SHP77 treated with DMSO at 0.1 percent for 48 hours (cell line): ENCODE measurements at regions not wholly inside any gene's neighbourhood (a gene's known extent, or its start where the extent isn't known, plus 50 kb on each side); places are given as distances from the start of the nearest gene placed in this dataset.
"Not testable (repeated sequence)": the region's sequence is repeated elsewhere in the genome, so short reads cannot be mapped to it uniquely, and the experiment has no call there.

Source experiments
- DNase-seq: peaks from one replicate; lab custom pipeline; 2025; lab: John Stamatoyannopoulos, UW

DNA sequence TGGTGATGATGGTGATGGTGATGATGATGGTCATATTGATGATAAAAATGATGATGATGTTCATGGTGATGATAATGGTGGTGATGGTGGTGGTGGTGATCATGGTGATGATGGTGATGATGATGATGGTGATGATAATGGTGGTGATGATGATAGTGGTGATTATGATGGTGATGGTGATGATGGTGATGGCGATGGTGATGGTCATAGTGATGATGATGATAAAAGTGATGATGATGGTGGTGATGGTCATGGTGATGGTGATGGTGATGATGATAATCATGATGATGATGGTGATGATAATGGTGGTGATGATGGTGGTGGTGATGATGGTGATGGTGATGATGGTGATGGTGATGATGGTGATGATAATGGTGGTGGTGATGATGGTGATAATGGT, 478.7 kb downstream of the TYW1 start:
- DNase-seq, result no peak

DNA sequence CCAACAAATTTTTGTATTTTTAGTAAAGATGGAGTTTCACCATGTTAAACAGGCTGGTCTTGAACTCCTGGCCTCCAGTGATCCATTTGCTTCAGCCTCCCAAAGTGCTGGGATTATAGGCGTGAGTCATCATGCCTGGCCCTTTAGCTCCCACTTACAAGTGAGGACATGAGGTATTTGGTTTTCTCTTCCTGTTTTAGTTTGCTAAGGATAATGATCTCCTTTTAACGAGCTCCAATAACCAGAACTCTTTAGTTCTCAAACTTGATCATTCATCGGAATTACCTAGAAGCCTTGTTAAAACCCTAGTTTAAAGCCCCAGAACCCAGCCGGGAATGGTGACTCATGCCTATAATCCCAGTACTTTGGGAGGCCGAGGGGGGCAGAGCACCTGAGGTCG, 481.4 kb downstream of the TYW1 start:
- no peak for DNase-seq

DNA sequence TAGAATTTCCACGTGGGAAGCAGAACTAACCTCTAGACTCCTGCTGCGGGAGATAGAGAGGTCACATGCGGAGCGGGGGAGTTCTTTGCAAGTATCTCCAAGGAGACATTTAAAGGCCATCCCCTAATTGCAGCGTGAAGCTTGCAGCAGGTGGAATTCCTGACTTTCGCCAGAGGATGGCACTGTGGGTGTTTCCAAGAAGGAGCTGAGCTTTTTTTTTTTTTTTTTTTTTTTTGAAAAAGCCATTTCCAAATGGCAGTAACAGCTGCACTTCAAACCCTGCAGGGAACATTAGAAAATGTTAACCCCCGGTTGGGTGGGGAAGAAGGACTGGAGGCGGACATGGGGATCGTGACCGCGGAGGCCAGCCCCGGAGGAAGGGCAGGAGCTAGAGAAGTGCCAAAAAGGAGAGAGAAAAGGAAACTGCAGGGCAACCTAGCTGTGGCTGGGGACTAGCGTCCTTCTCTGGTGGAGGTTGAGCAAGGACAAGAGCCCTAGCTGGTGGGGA, 487.7 kb downstream of the TYW1 start:
- DNase-seq, result peak; percentile 16

DNA sequence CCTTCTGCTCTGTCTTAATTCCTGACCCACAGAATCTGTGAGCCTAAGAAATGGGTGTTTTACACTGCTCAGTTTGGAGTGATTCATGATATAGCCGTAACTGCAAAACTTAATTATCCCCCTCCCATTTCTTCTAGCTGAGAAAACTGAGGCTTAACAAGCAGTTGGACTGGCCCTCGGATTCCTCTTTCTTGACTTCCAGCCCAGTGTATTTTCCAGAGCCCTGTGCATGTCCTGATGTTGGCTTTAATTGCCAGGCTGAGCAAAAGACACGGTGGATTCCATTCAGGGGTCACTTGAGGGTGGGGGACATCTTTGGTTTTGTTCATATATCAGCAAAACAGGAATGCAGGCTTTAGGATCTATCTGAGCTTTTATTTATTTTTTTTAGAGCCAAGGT, 489.8 kb downstream of the TYW1 start:
- DNase-seq, result no peak

DNA sequence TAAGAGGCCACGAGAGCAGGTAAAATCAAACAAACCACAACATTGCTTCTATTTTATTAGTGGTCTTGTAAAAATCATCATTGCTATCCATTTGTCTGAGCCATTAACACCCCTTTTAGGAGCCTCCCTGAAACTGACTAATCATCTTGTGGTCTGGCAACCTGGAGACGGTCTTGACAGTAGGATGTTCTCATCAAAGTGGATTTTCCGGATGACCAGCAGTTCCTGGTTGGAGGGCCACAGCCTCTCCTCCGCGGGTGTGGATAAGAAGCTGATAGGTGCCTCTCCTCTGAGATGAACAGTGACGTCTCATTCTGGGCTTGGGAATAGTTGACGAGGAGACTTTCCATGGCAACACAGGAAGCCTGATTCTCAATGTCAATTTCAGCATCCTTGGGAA, 490.7 kb downstream of the TYW1 start:
- DNase-seq, result no peak

DNA sequence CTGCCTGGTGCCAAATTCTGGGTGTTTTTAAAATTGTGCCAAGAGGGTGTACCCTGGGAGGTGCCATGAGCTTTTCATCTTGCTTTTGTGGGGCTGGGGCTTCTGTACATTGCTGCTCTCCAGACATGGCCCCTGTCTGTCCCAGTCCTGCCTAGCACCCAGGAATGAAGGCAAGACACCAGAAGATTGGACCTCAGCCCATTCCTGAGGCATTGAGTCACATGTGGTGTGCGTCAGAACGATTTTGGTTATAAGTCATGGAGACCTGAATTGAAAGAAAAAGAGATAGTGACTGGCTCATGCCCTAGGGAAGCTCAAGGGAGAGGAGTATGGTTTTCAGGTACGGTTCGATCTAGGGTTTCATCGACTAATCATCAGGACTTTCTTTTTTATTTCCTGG, 493.2 kb downstream of the TYW1 start:
- no peak for DNase-seq

DNA sequence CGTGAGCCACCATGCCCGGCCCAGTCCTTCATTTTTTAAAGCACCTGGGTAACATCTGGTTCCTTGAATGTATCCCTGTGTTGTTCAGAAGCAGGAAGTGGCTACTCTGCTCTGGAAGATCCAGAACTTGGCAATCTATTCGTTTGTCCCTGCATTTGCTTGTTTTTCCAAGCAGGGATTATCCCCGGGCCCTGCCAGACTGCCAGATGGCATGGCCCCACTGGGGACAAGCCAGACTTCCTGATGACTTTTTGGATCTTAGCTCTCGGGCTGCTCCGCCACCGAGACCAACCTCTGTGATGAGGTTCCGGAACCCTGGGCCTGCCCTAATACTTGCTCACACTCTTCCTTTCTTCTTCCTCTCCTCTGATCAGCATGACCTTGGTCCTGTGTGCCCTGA, 496.7 kb downstream of the TYW1 start:
- DNase-seq, result no peak

DNA sequence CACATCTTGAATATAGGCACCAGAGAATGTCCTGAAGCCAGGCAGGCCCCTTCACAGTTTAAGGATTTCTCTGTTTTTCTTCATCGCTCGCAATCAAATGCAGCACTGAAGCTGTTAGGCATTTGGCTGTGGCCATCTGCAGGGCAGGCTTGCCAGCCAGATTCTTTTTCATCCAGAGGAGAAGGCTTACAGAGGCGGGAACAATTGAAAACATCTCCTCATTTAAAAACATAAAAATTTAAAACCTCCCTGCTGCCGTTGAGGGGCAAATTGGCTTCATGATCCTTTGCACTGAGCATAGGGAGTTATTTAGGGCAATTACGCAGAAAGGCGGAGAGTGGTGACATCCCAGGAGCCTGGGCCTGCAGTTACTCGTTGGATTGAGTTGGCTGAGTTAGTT, 500.0 kb downstream of the TYW1 start:
- no peak for DNase-seq

DNA sequence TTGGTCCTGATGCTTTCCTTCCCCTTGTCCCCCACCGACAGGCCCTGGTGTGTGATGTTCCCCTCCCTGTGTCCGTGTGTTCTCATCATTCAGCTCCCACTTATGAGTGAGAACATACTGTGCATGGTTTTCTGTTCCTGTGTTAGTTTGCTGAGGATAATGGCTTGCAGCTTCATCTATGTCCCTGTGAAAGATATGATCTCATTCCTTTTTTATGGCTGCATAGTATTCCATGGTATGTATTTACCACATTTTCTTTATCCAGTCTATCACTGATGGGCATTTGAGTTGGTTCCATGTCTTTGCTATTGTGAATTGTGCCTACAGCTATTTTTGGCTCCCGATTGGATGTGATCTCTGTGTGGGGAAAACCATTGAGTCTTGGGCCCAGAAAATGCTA, 501.3 kb downstream of the TYW1 start:
- DNase-seq, result not testable (repeated sequence)

DNA sequence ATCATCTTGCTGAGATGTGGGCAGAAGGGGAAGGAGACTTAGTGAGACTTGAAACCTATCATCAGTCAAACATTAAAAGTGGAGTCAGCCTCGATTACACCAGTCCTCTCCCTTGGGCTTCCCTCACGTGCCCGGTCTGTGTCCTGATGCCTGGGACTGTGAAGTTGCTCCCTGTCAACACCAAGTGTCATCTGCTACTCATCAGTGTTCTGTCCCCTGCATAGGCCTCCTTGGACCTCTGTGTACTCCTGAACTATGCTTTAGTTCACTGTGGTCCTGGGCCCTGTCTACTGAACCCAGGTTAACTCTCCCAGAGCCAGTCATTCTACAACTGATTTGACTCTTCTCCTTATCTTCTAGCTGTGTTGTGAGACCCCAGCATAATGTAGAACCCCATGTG, 506.3 kb downstream of the TYW1 start:
- no peak for DNase-seq

DNA sequence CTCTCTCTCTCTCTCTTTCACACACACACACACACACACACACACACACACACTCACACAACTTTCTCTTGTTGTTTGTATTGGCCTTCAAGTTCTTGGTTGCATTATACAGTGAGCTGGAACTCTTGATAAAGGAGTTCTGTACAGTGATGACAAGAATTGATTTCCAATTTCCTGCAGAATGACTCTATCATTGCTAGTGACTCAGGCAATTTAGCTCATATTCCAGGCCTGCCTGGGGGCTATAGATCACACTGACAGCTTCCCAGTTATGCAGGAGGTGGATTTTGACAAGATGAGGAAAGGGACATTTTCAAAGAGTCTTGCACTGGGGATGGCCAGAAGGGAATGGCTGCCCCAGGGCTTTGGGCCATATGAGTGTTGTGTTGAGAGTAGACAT, 508.8 kb downstream of the TYW1 start:
- DNase-seq, result no peak

DNA sequence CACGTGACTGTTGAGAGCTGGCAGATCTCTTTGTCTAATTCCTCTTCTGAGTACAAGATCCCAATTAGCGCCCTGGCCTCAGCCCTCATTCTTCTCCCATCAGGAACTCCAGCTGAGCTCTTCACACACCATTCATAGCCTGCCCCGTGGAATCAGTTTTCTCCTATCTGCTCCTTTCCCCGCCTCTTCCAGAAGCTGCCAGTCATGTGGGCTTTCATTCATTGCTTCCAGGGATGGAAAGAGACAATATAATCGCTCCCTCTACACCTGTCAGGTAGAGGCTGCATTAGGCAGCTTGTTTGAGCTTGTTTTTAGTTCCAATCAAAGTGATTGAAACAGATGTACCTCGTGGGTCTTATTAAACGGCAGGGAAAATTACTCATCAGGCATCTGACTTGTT, 515.8 kb downstream of the TYW1 start:
- no peak for DNase-seq

DNA sequence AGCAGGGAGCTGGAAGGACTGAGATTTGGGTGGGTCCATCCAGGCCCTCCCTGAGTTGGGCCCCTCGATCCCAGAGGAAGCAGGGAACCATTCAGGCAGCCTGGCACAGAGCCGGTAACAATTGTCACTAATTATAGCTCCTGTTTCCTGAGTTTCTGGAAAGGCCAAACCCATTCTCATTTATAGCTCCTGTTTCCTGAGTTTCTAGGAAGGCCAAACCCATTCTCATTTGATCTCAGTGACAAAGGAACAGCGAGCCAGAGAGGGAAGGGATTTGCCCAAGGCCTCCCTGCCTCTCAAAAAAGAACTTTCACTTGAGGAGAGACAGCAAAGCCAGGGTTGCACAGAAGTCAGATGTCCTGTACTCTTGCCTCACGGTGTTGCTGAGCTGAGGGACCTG, 521.9 kb downstream of the TYW1 start:
- DNase-seq, result no peak

DNA sequence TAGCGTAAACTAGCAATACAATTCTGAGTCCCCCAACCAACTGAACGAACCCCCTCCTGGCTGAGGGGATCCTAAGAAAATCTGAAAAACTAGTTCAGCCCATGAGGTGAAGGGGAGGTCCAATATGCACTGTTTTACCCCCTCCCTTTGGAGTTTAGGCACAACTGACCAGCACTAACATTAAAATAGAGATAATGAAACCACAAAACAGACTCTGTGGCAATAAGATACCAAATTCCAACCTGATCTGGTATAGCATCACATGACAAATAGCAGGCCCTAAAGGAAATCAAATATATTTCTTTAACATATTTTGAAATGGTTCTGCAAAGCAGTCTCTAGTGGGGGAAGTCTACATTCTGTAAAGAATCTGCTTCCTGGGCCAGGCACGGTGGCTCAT, 522.5 kb downstream of the TYW1 start:
- DNase-seq, result no peak

DNA sequence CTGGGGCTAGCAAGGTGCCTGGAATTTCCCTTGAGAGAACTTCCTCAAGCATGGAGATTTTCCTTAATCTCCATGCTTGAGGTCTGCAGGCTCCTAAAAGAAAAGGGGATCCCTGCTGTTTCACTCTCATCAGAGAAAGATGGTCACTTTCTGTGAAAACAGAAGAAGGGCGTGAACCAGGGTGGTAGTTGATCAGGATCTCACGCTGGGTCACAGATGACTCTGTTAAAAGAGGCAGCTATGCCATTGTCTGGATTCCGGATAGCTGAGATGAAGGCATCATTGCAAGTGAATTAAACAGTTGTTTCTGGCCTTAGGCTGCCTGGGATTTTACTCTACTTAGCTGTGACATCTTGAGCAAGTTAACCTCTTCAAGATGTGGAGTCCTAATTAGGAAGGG, 525.9 kb downstream of the TYW1 start:
- DNase-seq, result no peak

DNA sequence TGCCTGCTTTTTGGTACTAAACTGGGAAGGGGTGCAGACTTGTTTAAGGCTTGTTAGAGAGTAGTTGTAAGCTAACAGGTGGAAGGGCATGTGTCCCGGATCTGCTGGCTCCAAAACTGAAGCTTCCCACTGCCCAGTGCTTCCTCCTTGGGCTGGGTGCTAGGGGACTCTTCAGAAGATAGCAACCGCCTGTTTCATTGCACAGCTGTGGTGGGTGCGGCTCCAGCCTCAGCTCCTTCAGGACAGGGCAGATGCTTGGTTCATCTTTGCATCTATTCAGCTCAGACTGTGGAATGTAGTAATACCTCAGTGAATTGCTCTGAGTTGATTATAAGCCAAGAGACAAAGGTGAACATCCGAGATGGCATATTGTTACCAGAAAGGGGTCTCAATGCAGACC, 527.1 kb downstream of the TYW1 start:
- no peak for DNase-seq

DNA sequence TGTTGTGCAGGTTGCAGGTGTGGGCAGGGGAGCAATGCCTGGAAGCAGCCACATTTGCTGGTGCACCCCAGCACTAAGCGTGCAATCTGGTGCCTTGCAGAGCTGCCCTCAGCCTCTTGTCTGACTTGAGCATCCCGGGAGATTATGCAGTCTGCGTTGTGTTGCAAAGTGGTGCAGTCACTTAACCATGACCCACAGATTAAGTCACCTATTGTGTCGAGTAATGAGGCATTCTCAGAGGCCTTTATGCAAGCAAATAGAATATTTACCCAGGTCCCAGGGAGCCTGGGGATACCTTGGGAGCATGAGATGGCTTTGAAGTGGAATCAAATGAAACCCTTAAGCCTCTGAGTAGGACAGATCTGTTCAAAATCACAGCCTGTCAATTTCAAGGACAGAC, 529.0 kb downstream of the TYW1 start:
- no peak for DNase-seq

DNA sequence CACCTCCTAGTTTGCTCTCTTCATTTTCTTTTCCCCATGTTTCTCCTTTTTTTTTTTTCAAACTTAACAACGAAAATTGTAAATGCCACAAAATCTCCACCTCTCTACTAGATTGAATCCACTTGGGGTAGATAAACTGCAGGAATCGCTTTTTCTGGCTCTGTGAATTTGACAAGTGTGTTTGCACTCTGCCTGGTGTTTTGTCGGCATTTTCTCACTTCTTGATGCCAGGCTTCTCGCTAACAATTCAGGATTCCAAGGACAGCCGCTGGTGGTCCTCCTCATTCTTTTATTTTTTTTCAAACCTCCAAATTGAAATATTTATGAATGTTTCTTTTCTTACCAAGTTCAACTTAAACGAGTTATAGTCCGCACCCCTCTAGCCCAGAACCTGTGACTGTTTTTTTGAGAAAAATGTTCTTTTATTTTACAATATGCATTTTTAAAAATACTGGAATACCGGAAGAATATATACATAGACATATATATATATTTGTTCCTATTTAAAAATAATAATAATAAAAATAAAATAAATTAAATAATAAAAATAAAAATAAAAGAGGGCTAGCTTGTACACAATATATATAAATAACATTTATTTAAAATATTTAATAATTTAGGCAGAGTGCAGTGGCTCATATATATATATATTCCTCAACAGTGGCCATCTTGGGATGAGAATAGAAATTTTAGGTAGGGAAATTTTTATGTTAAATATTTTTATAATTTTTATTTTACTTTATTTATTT, 538.8 kb downstream of the TYW1 start:
- no peak for DNase-seq

DNA sequence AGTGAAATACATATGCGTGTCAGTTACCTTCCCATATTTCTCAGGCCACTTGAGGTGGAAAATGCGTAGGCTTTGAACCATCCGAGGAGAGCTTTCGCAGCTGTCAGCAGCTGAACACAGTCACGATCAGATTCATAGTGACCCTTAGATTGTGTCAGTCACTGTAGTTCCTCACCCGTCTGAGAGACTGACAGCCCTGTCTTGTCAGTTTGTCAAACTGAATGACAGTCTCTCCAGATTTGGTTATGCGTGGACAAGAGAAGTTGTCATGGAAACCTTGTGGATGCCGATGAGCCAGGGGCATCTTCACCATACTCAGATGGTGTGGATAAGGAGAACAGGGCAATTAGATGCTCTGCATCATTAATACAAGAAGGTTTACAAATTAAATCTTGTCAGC, 546.3 kb downstream of the TYW1 start:
- DNase-seq, result no peak

DNA sequence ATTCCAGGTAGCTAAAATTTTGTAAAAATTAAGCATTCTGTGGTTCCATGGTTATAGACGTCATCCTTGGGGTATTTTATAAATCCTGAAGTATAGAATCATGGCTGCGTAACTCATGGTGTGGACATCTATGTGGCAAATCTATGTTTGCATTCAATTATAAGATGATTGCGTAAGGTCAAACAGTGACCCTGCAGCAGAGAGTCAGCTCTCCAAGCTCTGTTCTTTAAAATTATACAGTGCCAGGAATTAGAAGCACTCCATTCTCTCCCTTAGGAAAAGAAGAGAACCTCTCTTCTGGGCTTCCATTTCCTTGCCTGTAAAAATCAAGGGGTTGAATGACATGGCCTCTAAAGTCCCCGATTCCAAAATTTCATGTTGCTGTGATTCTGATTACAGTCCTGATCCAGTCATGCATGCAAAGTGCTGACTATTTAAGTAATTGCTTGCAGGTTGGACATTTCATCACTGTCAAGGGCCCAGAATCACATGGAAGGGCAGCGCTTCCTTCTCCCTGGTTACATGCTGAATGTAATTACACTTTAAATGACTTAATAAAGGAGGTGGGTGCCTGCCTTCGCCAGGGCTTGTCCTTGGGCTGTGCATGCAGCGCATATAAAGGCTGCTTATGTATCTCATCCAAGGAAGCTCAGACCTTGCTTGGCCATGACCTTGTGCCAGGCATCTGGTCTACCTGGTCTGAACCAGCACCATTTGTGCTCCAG, 550.7 kb downstream of the TYW1 start:
- DNase-seq, result no peak

DNA sequence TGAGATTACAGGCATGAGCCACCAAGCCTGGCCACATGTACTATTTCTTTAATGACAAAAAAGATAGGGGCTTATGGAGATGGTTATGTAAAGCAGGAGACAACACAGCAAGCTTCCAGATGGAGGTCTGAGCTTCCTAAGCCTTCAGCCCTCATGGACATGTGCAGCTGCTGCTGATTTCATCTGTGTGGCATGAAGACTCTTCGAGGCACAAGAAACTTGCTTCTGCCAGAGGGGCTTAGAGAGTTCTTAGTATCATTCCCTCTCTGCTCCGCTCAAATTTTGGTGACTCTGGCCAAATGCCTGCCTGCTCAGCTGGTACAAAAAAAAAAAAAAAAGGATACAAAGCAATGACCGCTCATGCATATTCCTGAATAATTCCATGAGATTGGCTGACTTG, 552.5 kb downstream of the TYW1 start:
- no peak for DNase-seq

DNA sequence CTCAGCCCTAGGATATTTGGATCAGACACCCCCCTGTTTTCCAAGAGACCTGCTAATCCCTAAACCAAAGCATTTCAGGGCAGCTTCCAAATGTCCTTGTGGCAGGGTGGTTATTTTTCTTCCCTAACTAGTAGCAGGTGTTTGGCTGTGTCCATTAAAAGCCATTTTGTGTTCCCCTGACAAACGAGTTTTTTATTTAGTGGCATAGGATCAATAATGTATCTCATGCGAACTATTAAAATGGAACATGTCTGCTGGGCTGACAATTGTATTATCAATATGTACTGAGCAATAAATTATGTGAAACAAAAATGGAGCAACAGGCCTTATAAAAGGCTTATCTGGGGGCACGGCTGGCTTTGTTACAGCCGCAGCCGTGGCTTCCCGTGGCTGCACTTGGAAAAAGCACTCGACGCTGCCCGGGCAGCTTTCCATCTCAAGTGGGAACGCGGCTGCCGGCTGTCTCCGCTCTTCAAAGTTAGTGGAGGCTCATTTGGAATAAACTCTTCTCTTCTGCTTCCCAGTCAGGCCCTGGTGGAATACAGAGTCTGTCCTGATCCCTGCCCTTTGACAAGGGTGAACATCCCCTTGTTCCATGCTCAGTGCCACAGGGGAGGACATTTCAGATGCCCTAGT, 554.3 kb downstream of the TYW1 start:
- DNase-seq, result no peak

DNA sequence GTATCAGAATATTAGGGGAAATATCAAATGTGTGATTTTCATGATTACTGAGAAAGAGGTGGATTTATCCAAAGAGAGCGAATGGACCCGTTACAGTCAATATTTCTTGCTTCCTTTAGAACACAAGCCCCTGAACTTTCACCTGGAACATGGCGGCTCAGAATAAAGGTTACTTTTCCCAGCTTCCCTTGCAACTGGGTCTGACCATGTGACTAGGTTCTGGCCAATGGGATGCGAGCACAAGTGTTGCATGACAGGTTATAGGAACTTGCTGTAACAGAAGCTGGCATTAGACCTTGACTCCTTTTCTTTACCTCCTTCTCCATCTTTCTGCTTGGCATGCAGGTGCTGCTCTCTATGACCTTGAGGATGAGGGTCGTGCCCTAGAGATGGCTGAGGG, 556.1 kb downstream of the TYW1 start:
- DNase-seq, result no peak
